Panc1 (cell line): ENCODE measurements at regions not wholly inside any gene's neighbourhood (a gene's known extent, or its start where the extent isn't known, plus 50 kb on each side); places are given as distances from the start of the nearest gene placed in this dataset.

Experiments used
- POLR2AphosphoS5 ChIP-seq: IDR thresholded peaks from 2 replicates; pipeline ENCODE4 v1.6.1; 2012; ENCODE audit warnings: mild to moderate bottlenecking, low read depth, low read length, moderate library complexity
- SIN3A ChIP-seq: IDR thresholded peaks from 2 replicates; pipeline ENCODE4 v1.6.1; 2012; ENCODE audit warnings: low read depth, mild to moderate bottlenecking, low read length, moderate library complexity, borderline replicate concordance; ENCODE audit not compliant: insufficient read depth
- TF ChIP-seq, protein P1 (sequence below): fragments of 450-650 bp; IDR thresholded peaks from 2 replicates; pipeline ENCODE4 v1.5.1; 2017; ENCODE audit warnings: mild to moderate bottlenecking

DNA sequence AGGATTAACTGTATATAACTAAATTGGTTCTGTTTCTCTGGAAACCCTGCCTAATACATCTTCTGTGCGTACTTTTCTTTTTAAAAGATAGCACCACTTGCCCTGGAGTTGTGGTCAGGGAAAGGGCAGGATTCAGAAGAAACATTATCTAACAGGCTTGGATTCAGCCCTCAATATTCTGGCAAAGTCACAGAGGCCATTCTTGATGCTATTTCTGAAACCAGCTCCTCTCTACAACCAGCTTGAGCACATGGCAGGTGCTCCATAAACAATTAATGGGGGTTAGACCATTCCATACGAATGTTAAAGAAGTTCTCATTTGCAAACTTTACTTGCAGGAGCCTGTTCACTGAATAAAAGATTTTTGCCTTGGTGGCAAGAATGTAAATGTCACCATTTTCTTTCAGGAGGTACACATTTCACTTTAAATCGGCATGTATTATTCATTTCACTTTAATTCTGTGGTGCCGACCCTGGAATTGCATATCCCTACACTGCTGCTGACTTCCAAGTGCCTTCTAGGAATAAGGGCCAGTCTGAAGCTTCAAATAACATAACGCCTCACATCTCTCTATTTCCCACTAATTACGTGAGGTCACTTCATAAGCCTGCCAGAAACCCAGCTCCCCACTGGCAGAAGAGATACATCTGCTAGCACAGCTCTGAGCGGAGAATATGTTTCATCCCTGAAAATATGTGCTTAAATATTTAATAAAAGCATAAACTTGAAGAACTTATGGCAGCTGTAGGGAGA is 248.7 kb downstream of the ADGRG6 start:
- TF ChIP-seq, protein P1, sequence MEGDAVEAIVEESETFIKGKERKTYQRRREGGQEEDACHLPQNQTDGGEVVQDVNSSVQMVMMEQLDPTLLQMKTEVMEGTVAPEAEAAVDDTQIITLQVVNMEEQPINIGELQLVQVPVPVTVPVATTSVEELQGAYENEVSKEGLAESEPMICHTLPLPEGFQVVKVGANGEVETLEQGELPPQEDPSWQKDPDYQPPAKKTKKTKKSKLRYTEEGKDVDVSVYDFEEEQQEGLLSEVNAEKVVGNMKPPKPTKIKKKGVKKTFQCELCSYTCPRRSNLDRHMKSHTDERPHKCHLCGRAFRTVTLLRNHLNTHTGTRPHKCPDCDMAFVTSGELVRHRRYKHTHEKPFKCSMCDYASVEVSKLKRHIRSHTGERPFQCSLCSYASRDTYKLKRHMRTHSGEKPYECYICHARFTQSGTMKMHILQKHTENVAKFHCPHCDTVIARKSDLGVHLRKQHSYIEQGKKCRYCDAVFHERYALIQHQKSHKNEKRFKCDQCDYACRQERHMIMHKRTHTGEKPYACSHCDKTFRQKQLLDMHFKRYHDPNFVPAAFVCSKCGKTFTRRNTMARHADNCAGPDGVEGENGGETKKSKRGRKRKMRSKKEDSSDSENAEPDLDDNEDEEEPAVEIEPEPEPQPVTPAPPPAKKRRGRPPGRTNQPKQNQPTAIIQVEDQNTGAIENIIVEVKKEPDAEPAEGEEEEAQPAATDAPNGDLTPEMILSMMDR: no peak
- TF ChIP-seq SIN3A (no peak), POLR2AphosphoS5 (no peak)
